Smooth muscle cell (in vitro differentiated cells): ENCODE measurements at regions not wholly inside any gene's neighbourhood (a gene's known extent, or its start where the extent isn't known, plus 50 kb on each side); places are given as distances from the start of the nearest gene placed in this dataset.

Experiments used
- DNase-seq: peaks from one replicate; lab custom pipeline; 2025; ENCODE audit not compliant: unreplicated experiment; lab: John Stamatoyannopoulos, UW
- H2AFZ ChIP-seq: fragments of 200-600 bp; sonication (generic); 2 replicates; pipeline ENCODE4 v1.6.0; 2016; ENCODE audit warnings: antibody characterized with exemption, low read depth, mild to moderate bottlenecking
- H3F3A ChIP-seq: fragments of 200-600 bp; sonication (generic); 2 replicates; pipeline ENCODE4 v1.6.0; 2017; ENCODE audit warnings: antibody characterized with exemption, low read depth
- H3K27ac ChIP-seq: fragments of 200-600 bp; sonication (generic); 2 replicates; pipeline ENCODE4 v1.5.1; 2016; ENCODE audit warnings: low read depth, mild to moderate bottlenecking
- H3K27me3 ChIP-seq: fragments of 200-600 bp; sonication (generic); 2 replicates; pipeline ENCODE4 v1.6.1; 2016; ENCODE audit warnings: low read depth, mild to moderate bottlenecking
- H3K36me3 ChIP-seq: fragments of 200-600 bp; sonication (generic); 2 replicates; pipeline ENCODE4 v1.5.1; 2016; ENCODE audit warnings: low read depth
- H3K4me1 ChIP-seq: fragments of 200-600 bp; sonication (generic); 2 replicates; pipeline ENCODE4 v1.5.1; 2016; ENCODE audit warnings: low read depth
- H3K4me2 ChIP-seq: fragments of 200-600 bp; sonication (generic); 2 replicates; pipeline ENCODE4 v1.6.0; 2016; ENCODE audit warnings: mild to moderate bottlenecking
- H3K4me3 ChIP-seq: fragments of 200-600 bp; sonication (generic); 2 replicates; pipeline ENCODE4 v1.5.1; 2016; ENCODE audit warnings: mild to moderate bottlenecking
- H3K79me2 ChIP-seq: fragments of 200-600 bp; sonication (generic); 2 replicates; pipeline ENCODE4 v1.6.0; 2016; ENCODE audit warnings: low read depth, mild to moderate bottlenecking
- H3K9ac ChIP-seq: fragments of 200-600 bp; sonication (generic); 2 replicates; pipeline ENCODE4 v1.6.0; 2016; ENCODE audit warnings: low read depth
- H3K9me3 ChIP-seq: fragments of 200-600 bp; sonication (generic); replicated peaks from 2 replicates; pipeline ENCODE4 v1.5.1; 2016; ENCODE audit warnings: low read depth
- H4K20me1 ChIP-seq: fragments of 200-600 bp; sonication (generic); 2 replicates; pipeline ENCODE4 v1.6.0; 2016; ENCODE audit warnings: low read depth
- WGBS: methylation state at CpG from one replicate; pipeline ENCODE4 v1.1.7; 2016; ENCODE audit warnings: low lambda C conversion rate; 5-methylcytosine and 5-hydroxymethylcytosine counted together
- TF ChIP-seq, protein P1 (sequence below): fragments of 200-600 bp; sonication (generic); IDR thresholded peaks from 2 replicates; pipeline ENCODE4 v1.5.1; 2017; ENCODE audit warnings: borderline replicate concordance, mild to moderate bottlenecking, antibody characterized with exemption; ENCODE audit not compliant: insufficient read depth, poor library complexity, severe bottlenecking

DNA sequence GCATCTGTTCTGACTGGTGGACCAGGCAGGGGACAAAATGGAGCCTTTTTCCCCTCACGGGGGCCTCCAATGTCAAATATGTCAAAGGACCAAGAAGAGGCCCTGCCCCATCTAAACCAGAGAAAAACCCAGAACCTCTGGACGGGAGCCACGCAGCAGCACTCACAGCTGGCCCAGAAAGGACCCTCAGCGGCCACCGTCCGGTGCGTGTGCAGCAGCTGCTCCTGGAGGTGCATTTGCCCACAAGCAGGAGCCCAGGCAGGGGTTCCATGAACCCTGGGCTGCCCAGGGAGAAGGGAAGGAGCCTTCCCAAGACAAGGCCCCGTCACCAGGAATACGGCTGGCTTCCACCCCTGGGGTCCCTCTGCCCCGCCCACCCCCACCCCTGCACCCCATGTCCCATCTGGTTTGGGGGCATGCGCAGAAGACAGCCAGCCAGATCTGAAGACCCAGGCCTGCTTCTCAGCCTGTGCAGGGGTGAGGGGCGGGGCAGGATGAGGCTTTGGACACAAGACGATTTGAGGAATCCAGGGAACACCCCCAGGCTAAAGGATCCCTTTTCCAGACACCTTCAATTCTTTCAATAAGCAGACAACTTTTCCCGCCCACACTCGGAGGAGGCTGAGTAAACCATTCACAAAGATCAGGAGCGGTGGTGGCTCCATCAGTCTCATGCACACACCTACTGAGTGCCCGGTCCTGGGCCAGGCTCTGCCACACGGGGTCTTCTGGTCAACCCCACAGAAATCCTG lies 423.1 kb downstream of the SHANK2 start:
- H3K9me3 ChIP-seq, result no peaks in the 10 kb centered on the region

DNA sequence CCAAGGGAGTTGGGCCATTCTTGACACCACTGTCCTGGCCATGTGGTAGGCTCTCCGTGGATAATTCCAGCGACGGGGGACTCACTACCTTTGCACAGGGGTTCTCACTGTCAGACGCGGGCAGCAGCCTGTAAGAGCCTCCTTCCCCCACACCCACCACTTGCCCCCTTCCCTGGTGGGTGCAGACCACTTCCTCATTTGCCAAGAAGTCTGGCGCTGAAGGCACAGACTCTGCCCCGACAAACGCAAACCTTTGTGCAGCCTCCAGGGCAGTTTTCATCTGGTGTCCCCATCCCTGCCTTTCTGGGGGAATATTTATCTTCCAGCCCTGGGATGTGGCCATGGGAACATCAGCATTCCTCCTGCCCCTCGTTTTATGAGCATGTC lies 422.5 kb downstream of the SHANK2 start:
- TF ChIP-seq, protein P1, sequence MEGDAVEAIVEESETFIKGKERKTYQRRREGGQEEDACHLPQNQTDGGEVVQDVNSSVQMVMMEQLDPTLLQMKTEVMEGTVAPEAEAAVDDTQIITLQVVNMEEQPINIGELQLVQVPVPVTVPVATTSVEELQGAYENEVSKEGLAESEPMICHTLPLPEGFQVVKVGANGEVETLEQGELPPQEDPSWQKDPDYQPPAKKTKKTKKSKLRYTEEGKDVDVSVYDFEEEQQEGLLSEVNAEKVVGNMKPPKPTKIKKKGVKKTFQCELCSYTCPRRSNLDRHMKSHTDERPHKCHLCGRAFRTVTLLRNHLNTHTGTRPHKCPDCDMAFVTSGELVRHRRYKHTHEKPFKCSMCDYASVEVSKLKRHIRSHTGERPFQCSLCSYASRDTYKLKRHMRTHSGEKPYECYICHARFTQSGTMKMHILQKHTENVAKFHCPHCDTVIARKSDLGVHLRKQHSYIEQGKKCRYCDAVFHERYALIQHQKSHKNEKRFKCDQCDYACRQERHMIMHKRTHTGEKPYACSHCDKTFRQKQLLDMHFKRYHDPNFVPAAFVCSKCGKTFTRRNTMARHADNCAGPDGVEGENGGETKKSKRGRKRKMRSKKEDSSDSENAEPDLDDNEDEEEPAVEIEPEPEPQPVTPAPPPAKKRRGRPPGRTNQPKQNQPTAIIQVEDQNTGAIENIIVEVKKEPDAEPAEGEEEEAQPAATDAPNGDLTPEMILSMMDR, result no peak
- H3K4me1 ChIP-seq, result peaks cover 20% of the 10 kb centered on the region
- no peak overlapping the region for H3K4me2 ChIP-seq
- no peak overlapping the region for H3K4me3 ChIP-seq
- H3K79me2 ChIP-seq, result no peaks in the 10 kb centered on the region
- H3K27ac ChIP-seq, result no peak overlapping the region
- H3F3A ChIP-seq, result no peaks in the 10 kb centered on the region
- no peak overlapping the region for H3K9ac ChIP-seq
- no peaks in the 10 kb centered on the region for H4K20me1 ChIP-seq
- no peaks in the 10 kb centered on the region for H3K36me3 ChIP-seq
- WGBS, result 83% methylated on average over 9 of the region's 9 CpGs
- H2AFZ ChIP-seq, result no peak overlapping the region
- DNase-seq, result no peak
- H3K9me3 ChIP-seq, result no peaks in the 10 kb centered on the region
- H3K27me3 ChIP-seq, result no peaks in the 10 kb centered on the region

More for the DNA sequence above, 423.1 kb downstream of the SHANK2 start:
- H3K4me1 ChIP-seq, result peaks cover 25% of the 10 kb centered on the region
- TF ChIP-seq, protein P1, result no peak
- H2AFZ ChIP-seq, result no peak overlapping the region
- DNase-seq, result no peak
- H4K20me1 ChIP-seq, result no peaks in the 10 kb centered on the region
- no peaks in the 10 kb centered on the region for H3K79me2 ChIP-seq
- no peak overlapping the region for H3K27ac ChIP-seq
- H3K4me2 ChIP-seq, result no peak overlapping the region
- H3K36me3 ChIP-seq, result no peaks in the 10 kb centered on the region
- WGBS, result 92% methylated on average over 18 of the region's 18 CpGs
- H3K9ac ChIP-seq, result no peak overlapping the region
- no peaks in the 10 kb centered on the region for H3F3A ChIP-seq
- H3K4me3 ChIP-seq, result no peak overlapping the region
- no peaks in the 10 kb centered on the region for H3K27me3 ChIP-seq

DNA sequence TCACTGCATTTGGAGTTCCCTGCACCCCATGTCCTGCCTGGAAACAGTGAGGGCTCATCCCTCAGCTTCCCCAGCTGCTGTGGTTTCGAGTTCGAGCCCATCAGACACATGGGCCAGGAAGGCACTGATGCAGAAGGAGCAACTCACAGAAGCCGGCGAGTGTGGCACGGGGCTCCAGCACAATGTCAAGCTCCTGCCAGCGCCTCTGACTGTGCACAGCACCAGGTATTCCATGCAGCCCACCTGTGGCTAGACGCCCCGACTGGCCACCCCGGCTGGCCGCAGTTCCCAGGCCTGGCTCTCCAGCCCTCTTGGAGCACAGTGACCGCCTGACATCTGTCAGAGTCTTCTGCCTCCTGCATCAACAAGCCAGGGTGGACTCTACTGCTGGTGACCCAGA lies 419.4 kb downstream of the SHANK2 start:
- Histone ChIP-seq H3F3A (no peaks in the 10 kb centered on the region), H3K4me2 (no peak overlapping the region), H3K9me3 (no peaks in the 10 kb centered on the region), H2AFZ (no peak overlapping the region), H3K4me3 (no peak overlapping the region), H3K27me3 (no peaks in the 10 kb centered on the region), H3K9ac (no peak overlapping the region), H3K4me1 (no peaks in the 10 kb centered on the region), H4K20me1 (no peaks in the 10 kb centered on the region), H3K27ac (no peak overlapping the region), H3K36me3 (no peaks in the 10 kb centered on the region), H3K79me2 (no peaks in the 10 kb centered on the region)
- DNase-seq, result no peak
- 92% methylated on average over 11 of the region's 11 CpGs for WGBS
- TF ChIP-seq, protein P1, result no peak

DNA sequence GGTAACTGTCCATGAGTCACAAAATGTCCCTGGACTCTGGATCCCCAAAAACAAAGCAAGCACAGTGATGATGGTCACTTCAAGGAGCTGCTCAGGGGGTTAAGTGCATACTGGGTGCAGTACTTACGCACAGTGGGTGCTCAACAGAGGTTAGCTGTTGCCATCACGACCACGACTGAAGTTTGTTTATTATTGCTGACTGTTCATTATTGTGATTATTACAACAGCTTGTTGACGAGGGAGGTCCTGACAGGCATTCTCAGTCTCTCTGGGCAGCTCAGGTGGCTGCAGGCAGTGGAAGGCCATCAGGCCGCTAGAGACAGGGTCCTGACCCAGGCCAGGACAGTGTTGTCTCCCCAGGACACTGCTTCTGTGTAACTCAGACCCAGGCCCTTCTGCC lies 418.8 kb downstream of the SHANK2 start:
- H3K79me2 ChIP-seq, result no peaks in the 10 kb centered on the region
- no peak overlapping the region for H3K9ac ChIP-seq
- WGBS, result 87% methylated on average over 5 of the region's 5 CpGs
- no peak overlapping the region for H3K4me3 ChIP-seq
- H3F3A ChIP-seq, result no peaks in the 10 kb centered on the region
- no peak for DNase-seq
- H3K36me3 ChIP-seq, result no peaks in the 10 kb centered on the region
- H2AFZ ChIP-seq, result no peak overlapping the region
- H3K9me3 ChIP-seq, result no peaks in the 10 kb centered on the region
- no peak overlapping the region for H3K4me2 ChIP-seq
- TF ChIP-seq, protein P1, result no peak
- no peaks in the 10 kb centered on the region for H4K20me1 ChIP-seq
- no peak overlapping the region for H3K27ac ChIP-seq
- no peaks in the 10 kb centered on the region for H3K4me1 ChIP-seq
- H3K27me3 ChIP-seq, result no peaks in the 10 kb centered on the region
